Neural progenitor cell (in vitro differentiated cells): ENCODE measurements at regions not wholly inside any gene's neighbourhood (a gene's known extent, or its start where the extent isn't known, plus 50 kb on each side); places are given as distances from the start of the nearest gene placed in this dataset.

Experiments
- CTCF ChIP-seq: fragments of 200-600 bp; sonication (generic); IDR thresholded peaks from 2 replicates; pipeline ENCODE4 v1.5.1; 2017; ENCODE audit warnings: antibody characterized with exemption, mild to moderate bottlenecking
- EZH2phosphoT487 ChIP-seq: fragments of 200-600 bp; sonication (generic); IDR thresholded peaks from 2 replicates; pipeline ENCODE4 v1.6.1; 2017; ENCODE audit warnings: antibody characterized with exemption

- TF ChIP-seq CTCF (no peak), EZH2phosphoT487 (no peak)
Measured at GRCh38 chr4:179543771-179544170, 2101.5 kb upstream of the AGA start.
